T-helper 2 cell treated with Interferon-gamma antibody and Interleukin-4, amounts not matched to agents 100 ng/mL and 5 ng/mL, for 36 hours (primary cell): ENCODE measurements at regions not wholly inside any gene's neighbourhood (a gene's known extent, or its start where the extent isn't known, plus 50 kb on each side); places are given as distances from the start of the nearest gene placed in this dataset.
"Not testable (repeated sequence)": the region's sequence is repeated elsewhere in the genome, so short reads cannot be mapped to it uniquely, and the experiment has no call there.

ENCODE experiments used
- intact Hi-C: fragments of 100-400 bp; cut with micrococcal nuclease; formaldehyde crosslinking; loops from one replicate; pipeline ENCODE4 v1.15.1; 2023

- intact Hi-C loops, result loop anchor here (5.0 kb wide), 1 partner anchor 42 kb away; no protein-coding TSS in a partner anchor
These were observed 77.8 kb upstream of the ZNF184 start for GRCh38 chr6:27550692-27551091.

DNA sequence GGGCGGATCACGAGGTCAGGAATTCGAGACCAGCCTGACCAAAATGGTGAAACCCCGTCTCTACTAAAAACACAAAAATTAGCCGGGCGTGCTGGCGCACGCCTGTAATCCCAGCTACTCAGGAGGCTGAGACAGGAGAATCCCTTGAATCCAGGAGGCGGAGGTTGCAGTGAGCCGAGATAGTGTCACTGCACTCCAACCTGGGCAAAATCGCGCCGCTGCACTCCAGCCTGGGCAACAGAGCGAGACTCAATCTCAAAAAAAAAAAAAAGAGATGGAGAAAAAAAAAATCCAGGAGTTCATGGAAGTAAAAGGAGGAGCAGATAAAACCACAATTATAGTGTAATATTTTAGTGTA lies 76.3 kb upstream of the ZNF184 start:
- intact Hi-C loops, result loop anchor here (5.0 kb wide), 2 partner anchors 118 to 267 kb away; no protein-coding TSS in a partner anchor

GRCh38 chr6:27547157-27548075 lies 74.5 kb upstream of the ZNF184 start:
- intact Hi-C loops, result loop anchor here (5.0 kb wide), 2 partner anchors 120 to 265 kb away; no protein-coding TSS in a partner anchor

- intact Hi-C loops, result loop anchor here (5.0 kb wide), 2 partner anchors 121 to 264 kb away; no protein-coding TSS in a partner anchor
These were observed 73.6 kb upstream of the ZNF184 start for GRCh38 chr6:27546522-27546921.

- intact Hi-C loops, result loop anchor here (5.0 kb wide), 2 partner anchors 122 to 263 kb away; no protein-coding TSS in a partner anchor
These were observed 72.6 kb upstream of the ZNF184 start for GRCh38 chr6:27545271-27546046.

DNA sequence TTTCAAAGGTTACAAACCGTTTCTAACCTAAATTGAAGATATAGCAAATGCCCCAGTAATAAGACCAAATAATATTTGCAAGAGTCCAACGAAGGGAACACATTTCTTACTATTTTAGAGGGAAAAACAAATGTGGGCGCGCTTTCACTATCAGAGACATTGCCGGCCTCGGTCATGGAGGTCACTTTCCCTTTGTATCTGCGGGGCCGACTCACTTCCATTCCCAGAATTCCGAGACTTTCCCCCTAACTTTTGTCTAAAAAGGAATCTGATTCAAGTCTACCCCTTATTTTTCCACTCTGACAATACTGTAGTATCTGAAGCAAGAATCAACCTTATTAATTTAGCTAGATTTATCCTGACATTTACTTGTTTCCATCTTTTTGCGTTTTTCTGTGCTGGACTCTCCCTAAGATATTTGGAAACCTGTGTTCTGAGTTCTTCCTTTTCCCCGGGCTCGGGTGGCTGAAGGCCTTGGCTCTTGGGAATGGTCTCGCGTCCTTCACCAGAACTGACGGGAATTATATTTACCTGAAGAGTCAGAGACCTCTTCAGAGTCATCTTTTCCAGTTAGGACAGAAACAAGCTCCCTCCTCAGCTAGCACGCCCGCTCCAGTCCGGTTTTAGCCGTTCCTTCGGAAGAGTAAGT lies 71.8 kb upstream of the ZNF184 start:
- intact Hi-C loops, result loop anchor here (5.0 kb wide), 2 partner anchors 123 to 262 kb away; no protein-coding TSS in a partner anchor

DNA sequence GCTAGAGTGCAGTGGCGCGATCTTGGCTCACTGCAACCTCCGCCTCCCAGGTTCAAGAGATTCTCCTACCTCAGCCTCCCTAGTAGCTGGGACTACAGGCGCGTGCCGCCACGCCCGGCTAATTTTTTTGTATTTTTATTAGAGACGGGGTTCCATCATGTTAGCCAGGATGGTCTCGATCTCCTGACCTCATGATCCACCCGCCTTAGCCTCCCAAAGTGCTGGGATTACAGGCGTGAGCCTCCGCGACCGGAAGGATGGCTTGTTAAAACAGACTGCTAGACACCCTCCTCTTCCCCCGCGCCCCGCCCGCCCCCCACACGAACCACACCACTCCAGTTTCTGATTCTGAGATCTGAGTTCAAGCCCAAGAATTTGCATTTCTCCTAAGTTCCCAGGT lies 71.2 kb upstream of the ZNF184 start:
- intact Hi-C loops, result not testable (repeated sequence)

- intact Hi-C loops, result no loop called here
These were observed 69.6 kb upstream of the ZNF184 start for GRCh38 chr6:27542485-27542884.

- intact Hi-C loops, result no loop called here
These were observed 69.0 kb upstream of the ZNF184 start for GRCh38 chr6:27541933-27542297.

GRCh38 chr6:27541212-27541932 lies 68.5 kb upstream of the ZNF184 start:
- intact Hi-C loops, result no loop called here

GRCh38 chr6:27539551-27539950 lies 66.6 kb upstream of the ZNF184 start:
- intact Hi-C loops, result no loop called here

DNA sequence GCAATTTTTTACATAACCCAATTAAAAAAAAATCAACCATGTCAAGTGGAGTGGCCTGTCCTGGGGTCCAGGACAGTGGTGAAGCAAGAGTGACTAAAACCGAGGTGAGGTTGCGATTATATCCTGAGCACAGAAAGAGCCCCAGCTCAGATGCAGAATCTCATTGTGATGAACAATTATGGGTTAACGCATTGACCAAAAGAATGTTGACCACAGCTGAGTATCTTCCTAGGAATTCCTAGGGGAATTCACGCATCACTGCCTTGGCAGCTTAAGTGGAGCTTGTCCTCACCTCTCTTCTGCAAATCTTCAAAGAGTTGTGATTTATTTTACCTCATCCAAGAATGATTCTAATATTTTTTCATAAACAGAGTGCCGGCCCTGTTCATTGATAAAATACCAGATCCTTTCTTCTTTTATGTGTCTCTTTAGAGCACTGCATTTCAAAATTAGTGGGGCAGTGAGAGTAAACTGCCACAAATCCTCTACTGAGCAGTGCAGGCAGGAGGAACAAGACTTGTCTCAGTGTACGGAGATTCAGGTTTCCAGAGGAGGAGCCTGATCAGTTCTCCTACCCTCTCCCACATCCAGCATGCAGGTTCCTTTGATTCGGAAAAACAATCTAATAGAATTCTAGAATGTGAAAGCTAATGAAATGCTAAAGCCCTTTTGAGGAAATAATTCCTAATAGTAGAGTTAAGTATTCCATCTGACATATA lies 60.1 kb upstream of the ZNF184 start:
- intact Hi-C loops, result no loop called here

- intact Hi-C loops, result no loop called here
These were observed 59.0 kb upstream of the ZNF184 start for GRCh38 chr6:27531772-27532459.

- intact Hi-C loops, result not testable (repeated sequence)
These were observed 56.9 kb upstream of the ZNF184 start for GRCh38 chr6:27529796-27530195.

DNA sequence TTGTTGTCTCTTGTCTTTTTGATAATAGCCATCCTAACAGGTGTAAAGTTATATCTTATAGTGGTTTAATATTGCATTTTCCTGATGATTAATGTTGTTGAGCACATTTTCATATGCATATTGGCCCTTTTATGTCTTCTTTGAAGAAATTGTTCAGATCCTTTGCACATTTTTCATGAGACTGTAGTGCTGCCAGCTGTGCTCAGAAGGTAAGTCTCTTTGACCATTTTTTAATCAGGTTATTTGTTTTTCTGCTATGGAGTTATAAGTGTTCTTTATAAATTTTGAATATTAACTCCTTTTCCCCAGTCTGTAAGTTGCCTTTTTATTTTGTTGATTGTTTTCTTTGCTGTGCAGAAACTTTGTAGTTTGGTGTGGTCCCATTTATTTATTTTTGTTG lies 55.8 kb upstream of the ZNF184 start:
- intact Hi-C loops, result no loop called here
